KG1 (cell line): ENCODE measurements at regions not wholly inside any gene's neighbourhood (a gene's known extent, or its start where the extent isn't known, plus 50 kb on each side); places are given as distances from the start of the nearest gene placed in this dataset.

Experiments
- DNase-seq: peaks from one replicate; lab custom pipeline; 2025; lab: John Stamatoyannopoulos, UW

DNA sequence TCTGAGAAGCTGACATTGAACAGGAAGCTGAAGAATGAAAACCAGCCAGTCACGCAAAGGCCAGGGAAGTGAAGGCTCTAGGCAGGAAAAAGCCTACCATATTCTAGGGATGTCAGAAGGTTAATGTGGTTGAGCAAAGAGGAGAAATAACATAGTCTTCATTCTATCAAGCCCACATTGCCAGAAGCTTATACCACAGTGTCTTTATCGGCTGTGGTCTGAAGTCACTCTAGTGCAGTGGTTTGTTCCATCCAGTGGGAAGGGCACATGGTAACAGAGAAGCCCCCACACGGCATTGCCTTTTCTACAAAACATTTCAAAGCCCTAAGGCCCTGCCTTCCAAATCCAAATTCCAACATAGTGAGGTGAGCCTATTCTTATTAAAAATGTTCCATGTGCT is 311.3 kb downstream of the TNS1 start:
- DNase-seq, result no peak

DNA sequence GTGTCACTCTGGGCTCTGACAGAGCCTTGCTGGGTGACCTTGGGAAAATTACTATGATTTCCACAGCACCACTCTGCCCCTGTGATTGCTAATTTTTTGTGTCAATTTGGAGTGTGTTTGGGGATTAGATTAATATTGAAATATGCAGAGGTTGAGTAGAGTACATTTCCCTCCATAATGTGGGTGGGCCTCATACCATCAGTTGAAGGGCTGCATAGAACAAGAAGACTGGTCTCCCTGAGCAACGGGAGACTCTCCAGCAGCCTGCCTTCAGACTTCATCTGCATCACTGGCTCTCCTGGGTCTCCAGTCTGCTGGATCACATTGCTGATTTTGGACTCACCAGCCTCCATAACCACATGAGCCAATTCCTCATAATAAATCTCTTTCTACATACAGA is 313.7 kb downstream of the TNS1 start:
- no peak for DNase-seq

GRCh38 chr2:217688494-217688893 is 314.3 kb downstream of the TNS1 start:
- DNase-seq, result no peak

DNA sequence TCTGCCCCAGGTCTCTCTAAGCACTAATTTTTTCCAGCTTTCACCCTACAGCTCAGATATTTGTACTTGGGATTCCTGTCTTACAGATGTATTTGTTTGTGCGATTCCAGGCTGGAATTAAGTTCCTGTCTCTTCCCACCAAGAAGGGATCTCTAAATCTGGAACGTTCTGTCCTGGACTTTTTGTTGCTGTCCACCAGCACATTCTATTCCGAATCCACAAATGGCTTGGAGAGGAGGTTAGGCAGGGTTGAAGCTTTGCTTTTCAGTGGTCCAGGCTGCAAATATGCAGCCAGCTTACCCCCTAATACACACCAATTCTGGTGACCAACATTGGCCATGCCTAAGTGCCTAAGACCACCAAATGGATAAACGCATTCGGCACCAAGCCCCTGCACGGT is 315.0 kb downstream of the TNS1 start:
- DNase-seq, result no peak

DNA sequence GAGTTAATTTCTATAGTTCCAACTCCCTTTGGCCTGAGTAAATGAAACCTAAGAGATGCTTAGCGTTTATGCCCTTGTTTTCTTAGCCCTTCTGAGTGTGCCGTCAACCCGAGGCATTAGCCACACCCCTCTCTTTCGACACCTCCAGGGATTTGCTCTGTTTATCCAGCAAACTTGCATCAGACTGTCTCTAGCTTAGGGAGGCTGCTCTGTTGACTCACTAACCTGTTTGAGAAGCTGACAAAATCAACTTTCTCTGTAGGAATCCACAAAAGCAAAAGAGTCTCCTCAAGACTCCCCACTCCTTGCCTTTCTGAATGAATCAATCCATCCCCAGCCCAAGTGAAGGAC is 317.6 kb downstream of the TNS1 start:
- no peak for DNase-seq

DNA sequence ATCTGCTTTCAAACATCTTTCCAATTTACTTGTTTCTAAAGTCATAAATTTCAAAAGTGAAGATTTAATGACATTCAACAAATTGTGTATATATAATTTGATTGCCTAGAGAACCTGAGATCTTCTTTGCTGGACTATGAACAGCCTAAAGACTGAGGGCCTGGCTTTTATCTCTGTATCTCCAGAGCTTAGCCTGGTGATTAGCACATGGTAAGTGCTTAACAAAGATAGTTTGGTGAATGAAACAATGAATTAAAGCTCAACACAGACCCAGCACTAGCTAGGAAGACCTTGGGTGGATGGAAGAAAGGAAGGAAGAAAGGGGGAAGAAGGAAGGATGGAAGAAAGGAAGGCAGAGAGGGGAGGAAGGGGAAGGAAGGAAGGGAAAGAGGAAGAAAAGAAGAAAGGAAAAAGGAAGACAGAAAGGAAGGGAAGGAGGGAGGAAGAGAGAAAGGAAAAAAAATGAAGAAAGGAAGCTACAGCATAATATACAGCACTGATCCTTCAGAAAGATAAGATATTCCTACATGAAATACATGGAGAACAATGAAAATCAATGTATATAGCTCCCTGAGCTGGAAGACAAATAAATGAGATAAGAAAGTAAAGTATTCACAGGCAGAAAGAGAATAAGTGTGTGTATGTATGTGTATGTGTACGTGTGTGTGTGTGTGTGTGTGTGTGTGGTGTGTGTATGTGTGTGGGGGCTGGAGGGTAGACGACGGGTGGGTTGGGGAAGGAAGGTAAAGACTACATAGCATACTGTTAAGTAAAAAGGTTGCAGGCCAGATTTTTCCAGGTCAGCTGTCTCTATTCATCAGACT is 318.2 kb downstream of the TNS1 start:
- no peak for DNase-seq

GRCh38 chr2:217683106-217683870 is 319.5 kb downstream of the TNS1 start:
- no peak for DNase-seq

DNA sequence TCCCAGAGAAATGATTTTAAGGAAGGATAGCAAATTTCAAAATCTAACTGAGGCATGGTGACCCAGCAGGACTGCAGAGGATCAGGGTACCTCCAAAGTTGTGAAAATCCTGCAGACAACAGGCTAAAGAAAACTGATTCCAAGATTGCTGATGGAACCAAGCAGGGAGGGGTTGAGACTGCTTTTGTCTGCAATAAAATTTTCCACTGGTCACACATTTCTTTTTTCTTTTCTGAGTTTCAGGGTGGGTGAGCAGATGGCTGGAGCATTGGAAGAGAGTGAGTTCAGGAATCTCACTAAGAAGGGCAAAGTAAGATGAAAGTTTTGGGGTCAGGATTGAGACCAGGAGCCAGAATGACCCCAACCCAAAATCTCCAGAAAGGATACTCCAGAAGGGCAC is 321.0 kb downstream of the TNS1 start:
- DNase-seq, result no peak

DNA sequence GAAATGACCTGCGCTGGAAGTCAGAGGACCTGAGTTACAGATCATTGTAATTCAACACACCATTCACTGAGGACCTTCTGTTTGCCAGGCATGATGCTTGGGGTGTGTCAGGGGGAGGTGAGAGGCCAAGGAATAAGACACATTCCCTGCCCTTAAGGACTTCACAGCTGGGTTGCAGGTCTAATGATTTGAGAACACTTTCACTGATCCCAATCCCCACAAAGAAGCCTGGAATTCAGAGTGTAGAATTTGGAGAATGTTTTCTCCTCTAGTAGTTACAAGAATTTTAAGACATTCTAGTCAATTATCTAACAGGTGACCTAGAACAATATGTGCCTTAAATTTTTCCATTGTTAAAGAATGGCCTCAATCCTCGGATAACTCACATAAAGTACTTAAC is 322.4 kb downstream of the TNS1 start:
- no peak for DNase-seq

GRCh38 chr2:217673627-217674026 is 329.2 kb downstream of the TNS1 start:
- no peak for DNase-seq

GRCh38 chr2:217672472-217672871 is 330.3 kb downstream of the TNS1 start:
- DNase-seq, result no peak

- DNase-seq, result no peak
These were observed 330.9 kb downstream of the TNS1 start for GRCh38 chr2:217671871-217672270.

DNA sequence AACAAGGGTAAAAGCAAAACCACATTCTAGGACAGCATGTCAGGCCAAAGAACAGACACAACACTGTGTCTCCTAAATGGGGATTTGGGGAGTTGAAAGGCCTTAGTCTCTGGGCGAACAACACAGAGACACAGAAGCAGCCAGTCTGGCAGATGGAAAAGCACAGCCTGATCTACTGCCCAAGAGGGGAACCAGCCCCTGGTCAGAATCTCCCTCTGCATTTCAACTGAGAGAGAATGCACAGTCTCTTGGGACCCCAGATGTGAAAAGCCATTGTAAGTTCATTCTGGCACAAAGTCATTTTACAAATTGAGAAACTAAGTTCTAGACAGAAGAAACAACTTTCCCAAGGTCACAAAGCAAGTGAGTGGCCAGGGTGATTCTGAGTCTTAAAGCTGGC is 331.7 kb downstream of the TNS1 start:
- no peak for DNase-seq

GRCh38 chr2:217669831-217670230 is 333.0 kb downstream of the TNS1 start:
- DNase-seq, result no peak

DNA sequence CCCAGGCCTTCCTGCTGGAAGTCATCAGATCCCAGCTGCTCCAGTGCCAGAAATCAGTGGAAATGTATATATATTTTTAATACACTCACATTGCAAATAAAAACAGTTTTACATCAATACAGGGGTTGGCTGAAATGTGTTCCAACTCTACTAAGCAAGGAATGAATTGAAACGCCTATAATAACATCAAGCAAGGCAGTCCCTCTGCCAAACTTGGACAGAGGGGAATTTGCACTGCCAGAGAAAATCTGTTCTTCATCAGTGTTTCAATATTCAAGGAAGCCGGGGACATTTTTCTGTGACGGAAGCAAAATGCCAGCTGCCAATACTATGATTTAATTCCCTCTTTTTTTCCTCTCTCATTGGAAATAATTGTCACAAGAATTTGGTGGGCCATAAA is 335.3 kb downstream of the TNS1 start:
- DNase-seq, result no peak

- no peak for DNase-seq
These were observed 335.8 kb downstream of the TNS1 start for GRCh38 chr2:217667035-217667434.

- DNase-seq, result no peak
These were observed 336.5 kb downstream of the TNS1 start for GRCh38 chr2:217666338-217666737.

DNA sequence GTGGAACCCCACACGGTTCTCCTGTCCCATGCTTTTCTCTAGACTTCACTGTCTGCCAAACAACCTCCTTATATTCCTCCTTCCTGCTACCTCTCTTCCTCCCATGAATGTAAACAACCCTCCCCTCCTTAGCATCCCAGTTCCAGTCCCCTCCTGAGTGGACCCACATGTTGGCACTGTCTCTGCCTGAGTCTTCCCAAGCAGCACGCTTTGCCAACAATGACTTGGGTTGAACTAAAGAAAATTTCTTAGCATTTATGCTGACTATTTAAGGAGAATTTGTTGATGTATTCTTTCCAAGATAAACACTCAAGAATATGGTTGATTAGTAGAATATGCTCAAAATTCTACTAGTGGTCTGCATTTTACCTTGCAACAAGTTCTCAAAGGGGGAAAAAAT is 338.0 kb downstream of the TNS1 start:
- DNase-seq, result no peak

- DNase-seq, result no peak
These were observed 339.7 kb downstream of the TNS1 start for GRCh38 chr2:217662984-217663602.

GRCh38 chr2:217661378-217661777 is 341.4 kb downstream of the TNS1 start:
- no peak for DNase-seq

DNA sequence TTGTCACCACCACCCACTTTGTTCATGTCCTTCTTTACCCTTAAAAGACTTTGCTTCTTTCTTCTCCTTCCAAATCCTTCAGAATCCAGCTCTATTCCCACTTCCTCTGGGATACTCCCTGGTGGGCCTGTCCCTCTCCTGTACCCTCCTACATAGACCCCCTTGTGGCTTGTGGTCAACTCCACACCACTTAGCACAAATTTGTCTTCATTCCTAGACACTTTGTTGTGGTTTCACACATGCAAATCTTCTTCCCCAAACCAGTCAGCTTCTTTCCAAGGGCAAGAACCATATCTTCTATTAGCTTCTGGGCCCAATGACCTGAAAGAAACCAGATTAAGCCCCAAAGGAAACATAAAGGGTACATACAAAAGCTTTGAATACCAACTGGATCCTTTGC is 342.4 kb downstream of the TNS1 start:
- DNase-seq, result no peak

GRCh38 chr2:217658806-217659205 is 344.0 kb downstream of the TNS1 start:
- DNase-seq, result no peak

DNA sequence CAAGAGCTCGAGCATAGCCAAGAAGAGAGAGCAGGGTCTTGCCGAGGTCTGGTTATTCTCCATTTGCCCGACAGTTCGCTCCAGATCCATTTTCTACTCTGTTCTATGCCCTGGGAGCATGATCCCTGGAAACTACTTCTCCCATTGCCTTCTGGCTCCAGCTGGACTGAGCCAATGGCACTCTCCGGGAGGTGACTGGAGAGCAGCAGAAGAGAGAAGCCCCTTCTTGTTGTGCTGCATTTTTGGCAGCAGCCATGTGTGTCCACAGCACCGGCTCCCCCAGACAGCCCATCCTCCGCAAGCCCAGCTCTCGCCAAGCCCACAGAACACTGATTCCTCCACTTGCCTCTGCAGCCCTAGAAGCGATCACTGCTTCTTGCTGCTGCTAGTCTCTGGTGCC is 345.5 kb downstream of the TNS1 start:
- DNase-seq, result no peak
